ENCODE measurements at regions not wholly inside any gene's neighbourhood (a gene's known extent, or its start where the extent isn't known, plus 50 kb on each side); places are given as distances from the start of the nearest gene placed in this dataset.
"Not testable (repeated sequence)": the region's sequence is repeated elsewhere in the genome, so short reads cannot be mapped to it uniquely, and the experiment has no call there.

DNA sequence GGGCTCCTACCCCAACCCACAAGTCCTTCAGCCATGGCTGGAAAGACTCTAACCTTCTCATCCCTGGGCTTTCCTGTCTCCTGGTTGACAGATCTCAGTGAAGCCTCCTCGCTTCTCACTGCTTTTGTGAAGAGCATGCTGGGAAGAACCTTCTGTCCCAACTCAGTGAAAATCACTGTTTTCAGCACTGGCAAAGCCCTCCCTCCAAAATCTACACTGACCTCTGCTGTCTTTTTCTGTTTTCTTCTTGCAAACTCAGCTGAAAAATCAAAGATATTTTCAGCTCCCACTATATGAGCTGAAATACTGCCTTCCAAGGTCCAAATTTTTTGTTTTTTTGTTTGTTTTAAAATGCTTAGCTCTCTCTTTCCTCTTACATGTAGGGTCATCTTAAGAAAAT is 266.3 kb upstream of the AGAP1 start:
- Histone ChIP-seq H3K4me1 (ENCODE audit: control insufficient read depth, insufficient read depth, low read length) (no peaks in the 10 kb centered on the region), H3K36me3 (ENCODE audit: control insufficient read depth, insufficient read depth, low read length) (no peaks in the 10 kb centered on the region), H3K9me3 (ENCODE audit: control insufficient read depth, insufficient read depth, low read length) (no peaks in the 10 kb centered on the region), H3K9ac (ENCODE audit: low read depth, low read length) (no peak overlapping the region), H3K4me3 (ENCODE audit: low read depth, low read length) (no peak overlapping the region), H3K27me3 (ENCODE audit: control insufficient read depth, insufficient read depth, low read length) (no peaks in the 10 kb centered on the region)

DNA sequence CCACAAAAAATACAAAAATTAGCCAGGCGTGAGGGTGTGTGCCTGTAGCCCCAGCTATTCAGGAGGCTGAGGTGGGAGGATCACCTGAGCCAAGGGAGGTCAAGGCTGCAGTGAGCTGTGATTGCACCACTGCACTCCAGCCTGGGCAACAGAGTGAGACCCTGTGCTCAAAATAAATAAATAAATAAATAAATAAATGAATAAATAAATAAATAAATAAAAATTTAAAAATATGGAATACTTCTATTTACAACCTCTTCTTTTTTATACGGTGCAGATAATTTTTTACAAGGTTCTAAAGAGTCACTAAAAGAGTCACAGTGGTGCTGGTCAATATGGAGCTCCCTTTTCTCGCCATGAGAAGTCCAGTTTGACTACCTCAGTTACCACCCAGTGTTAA is 265.4 kb upstream of the AGAP1 start:
- H3K36me3 ChIP-seq (ENCODE audit: control insufficient read depth, insufficient read depth, low read length); H3K9me3 ChIP-seq (ENCODE audit: control insufficient read depth, insufficient read depth, low read length); H3K4me3 ChIP-seq (ENCODE audit: low read depth, low read length); H3K9ac ChIP-seq (ENCODE audit: low read depth, low read length); H3K4me1 ChIP-seq (ENCODE audit: control insufficient read depth, insufficient read depth, low read length); H3K27me3 ChIP-seq (ENCODE audit: control insufficient read depth, insufficient read depth, low read length): not testable (repeated sequence)

- H3K9ac ChIP-seq (ENCODE audit: low read depth, low read length), result no peak overlapping the region
- H3K4me1 ChIP-seq (ENCODE audit: control insufficient read depth, insufficient read depth, low read length), result no peaks in the 10 kb centered on the region
- H3K36me3 ChIP-seq (ENCODE audit: control insufficient read depth, insufficient read depth, low read length), result no peaks in the 10 kb centered on the region
- H3K4me3 ChIP-seq (ENCODE audit: low read depth, low read length), result no peak overlapping the region
- H3K9me3 ChIP-seq (ENCODE audit: control insufficient read depth, insufficient read depth, low read length), result no peaks in the 10 kb centered on the region
- no peaks in the 10 kb centered on the region for H3K27me3 ChIP-seq (ENCODE audit: control insufficient read depth, insufficient read depth, low read length)
Measured at GRCh38 chr2:235229236-235229635, 264.6 kb upstream of the AGAP1 start.

DNA sequence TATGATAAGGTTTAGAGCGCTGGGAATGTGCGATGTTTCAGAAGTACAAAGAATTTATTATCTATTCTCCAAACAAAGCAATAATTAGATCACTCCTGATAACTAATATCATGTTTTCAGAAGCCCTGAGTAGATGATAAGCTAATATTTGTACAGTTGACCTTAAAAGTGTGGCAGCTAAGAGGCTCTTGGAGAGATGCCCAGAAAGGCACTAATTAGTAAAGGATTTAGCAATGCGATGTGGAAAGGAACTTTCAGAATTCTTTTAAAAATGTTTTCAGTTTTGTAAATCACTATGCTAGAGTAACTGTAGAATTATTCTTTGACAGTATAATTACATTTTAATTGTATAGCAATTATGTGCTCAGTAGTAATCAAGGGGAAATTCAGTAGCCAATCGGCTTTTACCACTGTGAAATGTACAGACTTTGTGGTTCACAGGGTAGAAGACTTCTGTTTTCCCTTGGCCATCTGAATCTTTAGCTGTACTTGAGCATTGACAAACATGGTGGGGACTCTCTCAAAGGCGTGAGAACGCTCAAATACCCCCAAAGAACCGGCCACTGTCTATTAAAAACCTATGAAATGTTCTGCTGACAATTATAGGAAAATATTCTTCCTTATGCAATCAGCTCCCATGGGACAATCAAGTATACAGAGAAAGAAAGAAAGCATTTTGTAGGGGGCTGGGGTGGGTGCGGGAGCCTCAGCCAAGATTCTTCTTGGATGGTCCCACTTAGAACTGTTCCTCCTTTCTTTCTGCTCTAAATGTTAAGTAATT is 262.8 kb upstream of the AGAP1 start:
- Histone ChIP-seq H3K4me1 (ENCODE audit: control insufficient read depth, insufficient read depth, low read length) (no peaks in the 10 kb centered on the region), H3K27me3 (ENCODE audit: control insufficient read depth, insufficient read depth, low read length) (no peaks in the 10 kb centered on the region), H3K4me3 (ENCODE audit: low read depth, low read length) (no peak overlapping the region), H3K9me3 (ENCODE audit: control insufficient read depth, insufficient read depth, low read length) (no peaks in the 10 kb centered on the region), H3K36me3 (ENCODE audit: control insufficient read depth, insufficient read depth, low read length) (no peaks in the 10 kb centered on the region), H3K9ac (ENCODE audit: low read depth, low read length) (no peak overlapping the region)

- Histone ChIP-seq H3K9ac (ENCODE audit: low read depth, low read length) (no peak overlapping the region), H3K4me3 (ENCODE audit: low read depth, low read length) (no peak overlapping the region), H3K4me1 (ENCODE audit: control insufficient read depth, insufficient read depth, low read length) (no peaks in the 10 kb centered on the region), H3K9me3 (ENCODE audit: control insufficient read depth, insufficient read depth, low read length) (no peaks in the 10 kb centered on the region), H3K27me3 (ENCODE audit: control insufficient read depth, insufficient read depth, low read length) (no peaks in the 10 kb centered on the region), H3K36me3 (ENCODE audit: control insufficient read depth, insufficient read depth, low read length) (no peaks in the 10 kb centered on the region)
Measured at GRCh38 chr2:235232449-235233433, 261.1 kb upstream of the AGAP1 start.

GRCh38 chr2:235234736-235235135 is 259.1 kb upstream of the AGAP1 start:
- H3K9me3 ChIP-seq (ENCODE audit: control insufficient read depth, insufficient read depth, low read length), result no peaks in the 10 kb centered on the region
- no peak overlapping the region for H3K9ac ChIP-seq (ENCODE audit: low read depth, low read length)
- H3K4me3 ChIP-seq (ENCODE audit: low read depth, low read length), result no peak overlapping the region
- H3K4me1 ChIP-seq (ENCODE audit: control insufficient read depth, insufficient read depth, low read length), result no peaks in the 10 kb centered on the region
- no peaks in the 10 kb centered on the region for H3K27me3 ChIP-seq (ENCODE audit: control insufficient read depth, insufficient read depth, low read length)
- H3K36me3 ChIP-seq (ENCODE audit: control insufficient read depth, insufficient read depth, low read length), result no peaks in the 10 kb centered on the region

DNA sequence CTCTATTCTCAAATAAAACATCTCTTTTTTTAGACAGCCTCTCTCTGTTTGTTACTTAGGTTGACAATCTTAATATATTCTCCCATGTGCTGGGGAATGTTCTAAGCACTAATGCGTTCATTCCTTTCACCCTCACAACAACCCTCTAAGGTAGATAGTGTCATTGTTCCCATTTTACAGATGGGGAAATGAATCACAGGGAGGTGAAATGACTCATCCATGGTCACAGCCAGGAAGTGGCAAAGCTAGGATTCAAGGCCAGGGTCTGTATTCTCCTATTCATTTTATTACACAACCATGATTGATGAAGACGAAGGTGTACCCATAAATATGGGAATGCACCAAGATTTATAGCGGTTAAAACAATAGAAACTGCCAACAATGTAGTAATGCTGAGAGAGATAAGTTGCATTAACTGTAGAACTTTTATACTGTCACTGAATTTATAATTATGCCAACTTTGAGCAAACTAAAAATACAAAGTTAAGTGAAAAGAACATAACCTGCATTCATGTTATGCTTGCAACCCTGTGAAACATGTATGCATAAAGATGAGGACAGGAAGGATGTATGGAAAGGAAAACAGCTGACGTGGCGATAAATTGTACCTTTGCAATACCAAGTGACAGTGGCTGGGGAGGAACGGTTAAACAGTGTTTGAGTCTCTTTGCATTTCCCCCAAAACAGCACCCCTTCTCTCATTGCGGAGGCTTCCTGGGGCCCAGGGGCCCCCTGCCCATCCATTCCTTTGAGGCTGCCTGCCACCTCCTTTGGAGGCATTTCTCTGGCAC is 257.7 kb upstream of the AGAP1 start:
- H3K27me3 ChIP-seq (ENCODE audit: control insufficient read depth, insufficient read depth, low read length), result no peaks in the 10 kb centered on the region
- H3K4me1 ChIP-seq (ENCODE audit: control insufficient read depth, insufficient read depth, low read length), result no peaks in the 10 kb centered on the region
- H3K9ac ChIP-seq (ENCODE audit: low read depth, low read length), result no peak overlapping the region
- H3K9me3 ChIP-seq (ENCODE audit: control insufficient read depth, insufficient read depth, low read length), result no peaks in the 10 kb centered on the region
- no peaks in the 10 kb centered on the region for H3K36me3 ChIP-seq (ENCODE audit: control insufficient read depth, insufficient read depth, low read length)
- H3K4me3 ChIP-seq (ENCODE audit: low read depth, low read length), result no peak overlapping the region

- Histone ChIP-seq H3K4me3 (ENCODE audit: low read depth, low read length) (no peak overlapping the region), H3K4me1 (ENCODE audit: control insufficient read depth, insufficient read depth, low read length) (no peaks in the 10 kb centered on the region), H3K9ac (ENCODE audit: low read depth, low read length) (no peak overlapping the region), H3K27me3 (ENCODE audit: control insufficient read depth, insufficient read depth, low read length) (no peaks in the 10 kb centered on the region), H3K36me3 (ENCODE audit: control insufficient read depth, insufficient read depth, low read length) (no peaks in the 10 kb centered on the region), H3K9me3 (ENCODE audit: control insufficient read depth, insufficient read depth, low read length) (no peaks in the 10 kb centered on the region)
Measured at GRCh38 chr2:235238537-235238936, 255.3 kb upstream of the AGAP1 start.

GRCh38 chr2:235240574-235240973 is 253.3 kb upstream of the AGAP1 start:
- no peak overlapping the region for H3K4me3 ChIP-seq (ENCODE audit: low read depth, low read length)
- no peaks in the 10 kb centered on the region for H3K4me1 ChIP-seq (ENCODE audit: control insufficient read depth, insufficient read depth, low read length)
- H3K36me3 ChIP-seq (ENCODE audit: control insufficient read depth, insufficient read depth, low read length), result no peaks in the 10 kb centered on the region
- no peak overlapping the region for H3K9ac ChIP-seq (ENCODE audit: low read depth, low read length)
- H3K27me3 ChIP-seq (ENCODE audit: control insufficient read depth, insufficient read depth, low read length), result no peaks in the 10 kb centered on the region
- no peaks in the 10 kb centered on the region for H3K9me3 ChIP-seq (ENCODE audit: control insufficient read depth, insufficient read depth, low read length)

DNA sequence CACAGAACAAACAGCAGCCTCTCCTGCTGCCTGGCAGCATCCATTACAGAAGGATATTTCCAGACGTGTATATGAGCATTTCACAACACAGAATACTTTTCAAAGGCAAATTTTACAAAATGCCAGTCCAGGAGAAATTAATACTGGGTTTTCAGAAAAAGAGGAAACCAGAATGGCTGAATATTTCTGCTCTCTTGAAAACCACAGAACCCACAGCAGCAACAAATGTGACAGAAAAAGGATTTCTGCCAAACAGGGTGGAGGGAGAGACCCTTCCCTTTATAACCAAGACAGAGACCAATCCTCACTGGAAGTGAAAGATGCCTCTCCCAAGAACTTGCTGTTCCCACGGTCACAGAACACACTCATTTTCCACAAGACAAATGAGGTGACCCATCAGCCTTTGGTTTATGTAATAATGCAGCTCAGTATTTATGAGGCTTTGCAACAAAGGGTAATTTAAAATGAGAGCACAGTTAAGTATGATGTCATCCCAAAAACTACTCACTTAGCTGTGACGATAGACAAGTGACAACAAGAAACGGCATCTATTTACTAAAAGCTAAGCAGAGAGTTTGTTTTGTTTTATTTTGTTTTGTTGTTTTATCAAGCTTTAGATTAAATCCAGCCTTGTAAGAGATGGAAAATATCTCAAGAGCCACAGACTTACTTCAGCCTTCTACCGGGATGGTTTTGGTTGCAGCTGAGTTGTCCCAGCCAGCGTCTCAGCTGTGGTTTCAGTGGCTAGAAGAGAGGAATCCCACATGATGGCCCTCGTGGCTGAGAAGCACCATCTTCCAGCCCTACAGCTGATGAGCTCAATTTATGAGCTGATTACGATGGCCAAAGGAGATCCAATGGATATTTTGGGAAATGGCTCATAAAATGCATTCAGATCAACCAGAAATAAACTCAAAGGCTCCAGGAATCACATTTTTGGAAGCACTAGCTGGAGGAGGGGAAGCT is 249.3 kb upstream of the AGAP1 start:
- Histone ChIP-seq H3K27me3 (ENCODE audit: control insufficient read depth, insufficient read depth, low read length) (no peaks in the 10 kb centered on the region), H3K36me3 (ENCODE audit: control insufficient read depth, insufficient read depth, low read length) (no peaks in the 10 kb centered on the region), H3K4me1 (ENCODE audit: control insufficient read depth, insufficient read depth, low read length) (no peaks in the 10 kb centered on the region), H3K9me3 (ENCODE audit: control insufficient read depth, insufficient read depth, low read length) (no peaks in the 10 kb centered on the region), H3K4me3 (ENCODE audit: low read depth, low read length) (no peak overlapping the region), H3K9ac (ENCODE audit: low read depth, low read length) (no peak overlapping the region)

DNA sequence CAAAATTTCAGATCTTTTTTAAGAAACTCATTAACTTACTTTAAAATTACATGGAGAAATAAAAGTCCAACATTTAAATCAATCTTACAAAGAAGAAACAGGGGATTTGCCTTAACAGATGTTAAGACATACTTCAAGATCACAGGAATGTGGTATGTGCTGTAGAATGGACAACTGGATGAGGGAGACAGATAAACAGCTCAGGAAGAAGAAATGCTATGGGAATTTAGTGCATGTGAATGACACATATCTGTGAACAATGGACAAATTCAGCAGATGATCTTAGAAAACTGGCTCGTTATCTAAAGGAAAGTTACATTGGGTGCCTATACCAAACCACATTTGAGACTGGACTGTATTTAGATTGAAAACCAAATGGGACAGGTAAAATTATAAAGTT is 246.8 kb upstream of the AGAP1 start:
- H3K4me3 ChIP-seq (ENCODE audit: low read depth, low read length), result no peak overlapping the region
- no peaks in the 10 kb centered on the region for H3K27me3 ChIP-seq (ENCODE audit: control insufficient read depth, insufficient read depth, low read length)
- no peaks in the 10 kb centered on the region for H3K4me1 ChIP-seq (ENCODE audit: control insufficient read depth, insufficient read depth, low read length)
- H3K9me3 ChIP-seq (ENCODE audit: control insufficient read depth, insufficient read depth, low read length), result no peaks in the 10 kb centered on the region
- no peaks in the 10 kb centered on the region for H3K36me3 ChIP-seq (ENCODE audit: control insufficient read depth, insufficient read depth, low read length)
- no peak overlapping the region for H3K9ac ChIP-seq (ENCODE audit: low read depth, low read length)

Measured in iPS-15b (cell line).